ENCODE measurements at regions not wholly inside any gene's neighbourhood (a gene's known extent, or its start where the extent isn't known, plus 50 kb on each side); places are given as distances from the start of the nearest gene placed in this dataset.

DNA sequence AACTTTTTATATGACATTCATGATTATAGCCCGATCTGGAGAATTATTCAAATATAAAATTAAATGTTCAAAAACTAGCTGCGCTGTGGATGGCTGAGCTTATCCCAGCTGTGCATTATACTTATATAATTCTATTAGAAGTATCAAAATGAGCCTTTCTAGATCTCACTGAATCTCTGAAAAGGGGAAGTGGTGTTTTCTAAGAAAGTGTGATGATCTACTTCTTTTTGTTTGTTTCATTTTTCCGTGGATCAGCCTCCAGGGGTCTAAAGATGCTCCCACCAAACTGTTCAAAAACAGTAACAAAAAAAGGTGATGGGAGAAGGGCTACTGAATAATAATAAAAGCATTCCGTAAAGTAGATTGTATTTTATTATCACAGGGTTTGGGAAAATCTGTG lies 411.3 kb upstream of the PSMD7 start:
- Histone ChIP-seq H3K9me2 (ENCODE audit: insufficient read depth, low read length) (no peaks in the 10 kb centered on the region), H3K4me3 (ENCODE audit: low read depth, low read length, poor library complexity, severe bottlenecking) (no peak overlapping the region), H2AFZ (ENCODE audit: low read length) (no peak overlapping the region), H3K4me2 (ENCODE audit: low read length) (no peak overlapping the region), H3K36me3 (ENCODE audit: insufficient read depth, low read length) (no peaks in the 10 kb centered on the region), H3K4me1 (ENCODE audit: insufficient read depth, low read length, poor library complexity, severe bottlenecking) (no peaks in the 10 kb centered on the region), H3K27ac (ENCODE audit: low read depth, low read length, poor library complexity, severe bottlenecking) (no peak overlapping the region), H3K79me2 (ENCODE audit: insufficient read depth, low read depth, low read length) (no peaks in the 10 kb centered on the region), H3K9me3 (ENCODE audit: low read length) (no peaks in the 10 kb centered on the region), H4K20me1 (ENCODE audit: insufficient read depth, low read length) (no peaks in the 10 kb centered on the region)
- intact Hi-C loops (cut with micrococcal nuclease; ENCODE audit: unreplicated experiment), result no loop called here
- no TSS peak for BruUV-seq (replicated peaks)
- no peak for DNase-seq (ENCODE audit: low spot score)
- ChIA-PET CTCF (ENCODE audit: unreplicated experiment) (no interaction called here), POLR2A (interaction anchor here (0.6 to 3.8 kb wide), 2 partner anchors 7 to 1419 kb away, joined by 3 to 15 read pairs; no protein-coding TSS in a partner anchor)
- TF ChIP-seq, protein P1, sequence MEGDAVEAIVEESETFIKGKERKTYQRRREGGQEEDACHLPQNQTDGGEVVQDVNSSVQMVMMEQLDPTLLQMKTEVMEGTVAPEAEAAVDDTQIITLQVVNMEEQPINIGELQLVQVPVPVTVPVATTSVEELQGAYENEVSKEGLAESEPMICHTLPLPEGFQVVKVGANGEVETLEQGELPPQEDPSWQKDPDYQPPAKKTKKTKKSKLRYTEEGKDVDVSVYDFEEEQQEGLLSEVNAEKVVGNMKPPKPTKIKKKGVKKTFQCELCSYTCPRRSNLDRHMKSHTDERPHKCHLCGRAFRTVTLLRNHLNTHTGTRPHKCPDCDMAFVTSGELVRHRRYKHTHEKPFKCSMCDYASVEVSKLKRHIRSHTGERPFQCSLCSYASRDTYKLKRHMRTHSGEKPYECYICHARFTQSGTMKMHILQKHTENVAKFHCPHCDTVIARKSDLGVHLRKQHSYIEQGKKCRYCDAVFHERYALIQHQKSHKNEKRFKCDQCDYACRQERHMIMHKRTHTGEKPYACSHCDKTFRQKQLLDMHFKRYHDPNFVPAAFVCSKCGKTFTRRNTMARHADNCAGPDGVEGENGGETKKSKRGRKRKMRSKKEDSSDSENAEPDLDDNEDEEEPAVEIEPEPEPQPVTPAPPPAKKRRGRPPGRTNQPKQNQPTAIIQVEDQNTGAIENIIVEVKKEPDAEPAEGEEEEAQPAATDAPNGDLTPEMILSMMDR (conservative IDR thresholded peaks at IDR 0.05; ENCODE audit: low read length), result no peak
- TF ChIP-seq EZH2phosphoT487 (IDR thresholded peaks at IDR 0.05; ENCODE audit: borderline replicate concordance, low read depth, low read length), result no peak

DNA sequence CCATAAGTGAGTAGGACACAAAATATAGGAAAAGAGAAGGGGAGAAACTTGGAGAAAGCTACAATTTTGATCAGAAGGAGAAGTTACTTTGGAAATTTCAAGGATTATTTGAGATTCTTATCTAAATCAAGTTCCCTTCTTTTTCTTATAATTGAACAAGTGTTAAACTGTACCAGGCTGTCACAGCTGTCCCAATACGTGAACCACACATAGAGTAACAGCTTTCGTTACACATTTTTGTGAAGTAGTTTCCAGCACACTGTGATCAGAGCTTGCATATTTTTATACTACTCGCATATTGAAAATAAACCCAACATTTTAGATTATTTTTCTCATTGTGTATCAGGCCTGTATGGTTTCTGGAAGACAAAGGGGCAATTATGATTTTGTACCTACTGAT lies 412.8 kb upstream of the PSMD7 start:
- H3K36me3 ChIP-seq (ENCODE audit: insufficient read depth, low read length), result no peaks in the 10 kb centered on the region
- CTCF ChIA-PET (ENCODE audit: unreplicated experiment), result no interaction called here
- no peaks in the 10 kb centered on the region for H3K79me2 ChIP-seq (ENCODE audit: insufficient read depth, low read depth, low read length)
- TF ChIP-seq, protein P1 (conservative IDR thresholded peaks at IDR 0.05; ENCODE audit: low read length), result no peak
- TF ChIP-seq EZH2phosphoT487 (IDR thresholded peaks at IDR 0.05; ENCODE audit: borderline replicate concordance, low read depth, low read length), result no peak
- POLR2A ChIA-PET, result interaction anchor here (3.8 kb wide), 1 partner anchor 8 kb away, joined by 15 read pairs; no protein-coding TSS in a partner anchor
- H3K4me1 ChIP-seq (ENCODE audit: insufficient read depth, low read length, poor library complexity, severe bottlenecking), result no peaks in the 10 kb centered on the region
- intact Hi-C loops (cut with micrococcal nuclease; ENCODE audit: unreplicated experiment), result no loop called here
- H3K9me2 ChIP-seq (ENCODE audit: insufficient read depth, low read length), result no peaks in the 10 kb centered on the region
- DNase-seq (ENCODE audit: low spot score), result no peak
- no peak overlapping the region for H2AFZ ChIP-seq (ENCODE audit: low read length)
- H3K27ac ChIP-seq (ENCODE audit: low read depth, low read length, poor library complexity, severe bottlenecking), result no peak overlapping the region
- H3K4me3 ChIP-seq (ENCODE audit: low read depth, low read length, poor library complexity, severe bottlenecking), result no peak overlapping the region
- H3K4me2 ChIP-seq (ENCODE audit: low read length), result no peak overlapping the region
- no peaks in the 10 kb centered on the region for H3K9me3 ChIP-seq (ENCODE audit: low read length)
- no peaks in the 10 kb centered on the region for H4K20me1 ChIP-seq (ENCODE audit: insufficient read depth, low read length)
- no TSS peak for BruUV-seq (replicated peaks)

DNA sequence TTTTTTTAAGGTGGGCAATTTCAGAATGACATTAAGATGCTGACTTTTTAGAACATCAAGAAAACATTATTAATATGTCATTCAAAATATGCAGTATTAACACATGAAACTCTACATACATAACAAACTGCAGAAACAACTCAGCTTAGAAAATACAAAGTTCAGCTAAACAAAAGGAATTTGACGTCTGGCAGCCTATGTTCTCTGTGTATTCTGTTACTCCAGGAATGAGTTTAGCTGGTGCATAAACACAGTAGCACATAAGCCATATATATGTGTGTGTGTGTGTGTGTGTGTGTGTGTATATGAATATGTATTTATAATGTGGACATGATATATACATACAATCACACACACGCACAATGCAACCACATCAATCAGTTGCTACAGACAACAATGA lies 413.5 kb upstream of the PSMD7 start:
- Histone ChIP-seq H3K4me2 (ENCODE audit: low read length) (no peak overlapping the region), H3K4me3 (ENCODE audit: low read depth, low read length, poor library complexity, severe bottlenecking) (no peak overlapping the region), H4K20me1 (ENCODE audit: insufficient read depth, low read length) (no peaks in the 10 kb centered on the region), H2AFZ (ENCODE audit: low read length) (no peak overlapping the region), H3K36me3 (ENCODE audit: insufficient read depth, low read length) (no peaks in the 10 kb centered on the region), H3K79me2 (ENCODE audit: insufficient read depth, low read depth, low read length) (no peaks in the 10 kb centered on the region), H3K9me3 (ENCODE audit: low read length) (no peaks in the 10 kb centered on the region), H3K4me1 (ENCODE audit: insufficient read depth, low read length, poor library complexity, severe bottlenecking) (no peaks in the 10 kb centered on the region), H3K27ac (ENCODE audit: low read depth, low read length, poor library complexity, severe bottlenecking) (no peak overlapping the region), H3K9me2 (ENCODE audit: insufficient read depth, low read length) (no peaks in the 10 kb centered on the region)
- intact Hi-C loops (cut with micrococcal nuclease; ENCODE audit: unreplicated experiment), result no loop called here
- TF ChIP-seq, protein P1 (conservative IDR thresholded peaks at IDR 0.05; ENCODE audit: low read length), result no peak
- TF ChIP-seq EZH2phosphoT487 (IDR thresholded peaks at IDR 0.05; ENCODE audit: borderline replicate concordance, low read depth, low read length), result no peak
- DNase-seq (ENCODE audit: low spot score), result no peak
- ChIA-PET CTCF (ENCODE audit: unreplicated experiment) (no interaction called here), POLR2A (interaction anchor here (3.8 kb wide), 1 partner anchor 9 kb away, joined by 15 read pairs; no protein-coding TSS in a partner anchor)
- BruUV-seq (replicated peaks), result no TSS peak

Data from OCI-LY7 (cell line).